ENCODE measurements at regions not wholly inside any gene's neighbourhood (a gene's known extent, or its start where the extent isn't known, plus 50 kb on each side); places are given as distances from the start of the nearest gene placed in this dataset. TPM values are rescaled to one million over a fixed set of nuclear protein-coding genes. Genes with fewer than 3 reads are reported as not detected.

Small RNA genes lying in the stretch of these regions (small RNA-seq; reads per million reads assigned to genes)
- not detected for gene RNA5SP330
